ENCODE measurements at regions not wholly inside any gene's neighbourhood (a gene's known extent, or its start where the extent isn't known, plus 50 kb on each side); places are given as distances from the start of the nearest gene placed in this dataset.
A peak's percentile ranks its signal among the peaks of the same experiment; 100 is the strongest.
"Not testable (repeated sequence)": the region's sequence is repeated elsewhere in the genome, so short reads cannot be mapped to it uniquely, and the experiment has no call there.

GRCh38 chr22:11626422-11626773, 3901.6 kb upstream of the OR11H1 start:
- peak overlapping the region; percentile 79 for H3K4me3 Mint-ChIP-seq (ENCODE audit: unreplicated experiment)
- no peaks in the 10 kb centered on the region for H3K4me1 Mint-ChIP-seq (ENCODE audit: unreplicated experiment)
- H3K36me3 Mint-ChIP-seq (ENCODE audit: low read depth, unreplicated experiment) = peaks cover 32% of the 10 kb centered on the region
- peaks cover 63% of the 10 kb centered on the region for H3K9me3 Mint-ChIP-seq (ENCODE audit: unreplicated experiment)
- no peak for DNase-seq (ENCODE audit: low spot score)
- TF ChIP-seq CTCF (IDR thresholded peaks at IDR 0.05; ENCODE audit: unreplicated experiment) = no peak
- H3K27ac Mint-ChIP-seq (ENCODE audit: unreplicated experiment) = peak overlapping the region; percentile 52
- peaks cover 40% of the 10 kb centered on the region for H3K27me3 Mint-ChIP-seq (ENCODE audit: unreplicated experiment)

GRCh38 chr22:11627036-11627435, 3901.0 kb upstream of the OR11H1 start:
- H3K36me3 Mint-ChIP-seq (ENCODE audit: low read depth, unreplicated experiment) = peaks cover 32% of the 10 kb centered on the region

GRCh38 chr22:11627436-11627797, 3900.6 kb upstream of the OR11H1 start:
- TF ChIP-seq CTCF (IDR thresholded peaks at IDR 0.05; ENCODE audit: unreplicated experiment) = no peak
- Mint-ChIP-seq H3K27me3 (ENCODE audit: unreplicated experiment) (peaks cover 32% of the 10 kb centered on the region), H3K27ac (ENCODE audit: unreplicated experiment) (peak overlapping the region; percentile 42), H3K4me1 (ENCODE audit: unreplicated experiment) (no peaks in the 10 kb centered on the region), H3K9me3 (ENCODE audit: unreplicated experiment) (peaks cover 55% of the 10 kb centered on the region), H3K36me3 (ENCODE audit: low read depth, unreplicated experiment) (peaks cover 32% of the 10 kb centered on the region), H3K4me3 (ENCODE audit: unreplicated experiment) (peak overlapping the region; percentile 59)
- DNase-seq (ENCODE audit: low spot score) = no peak

More at GRCh38 chr22:11627036-11627435, 3901.0 kb upstream of the OR11H1 start:
- Mint-ChIP-seq H3K9me3 (ENCODE audit: unreplicated experiment) (peaks cover 58% of the 10 kb centered on the region), H3K4me3 (ENCODE audit: unreplicated experiment) (peak overlapping the region; percentile 59), H3K27me3 (ENCODE audit: unreplicated experiment) (peaks cover 35% of the 10 kb centered on the region), H3K27ac (ENCODE audit: unreplicated experiment) (peak overlapping the region; percentile 42)
- not testable (repeated sequence) for H3K4me1 Mint-ChIP-seq (ENCODE audit: unreplicated experiment); DNase-seq (ENCODE audit: low spot score)

- Mint-ChIP-seq H3K36me3 (ENCODE audit: low read depth, unreplicated experiment) (peaks cover 32% of the 10 kb centered on the region), H3K27ac (ENCODE audit: unreplicated experiment) (no peak overlapping the region), H3K9me3 (ENCODE audit: unreplicated experiment) (peaks cover 53% of the 10 kb centered on the region), H3K27me3 (ENCODE audit: unreplicated experiment) (peaks cover 32% of the 10 kb centered on the region), H3K4me1 (ENCODE audit: unreplicated experiment) (no peaks in the 10 kb centered on the region), H3K4me3 (ENCODE audit: unreplicated experiment) (no peak overlapping the region)
- no peak for DNase-seq (ENCODE audit: low spot score)
- no peak for TF ChIP-seq CTCF (IDR thresholded peaks at IDR 0.05; ENCODE audit: unreplicated experiment)
These were observed 3900.0 kb upstream of the OR11H1 start for GRCh38 chr22:11627798-11628650.

- Mint-ChIP-seq H3K36me3 (ENCODE audit: low read depth, unreplicated experiment) (peaks cover 32% of the 10 kb centered on the region), H3K4me1 (ENCODE audit: unreplicated experiment) (no peaks in the 10 kb centered on the region), H3K9me3 (ENCODE audit: unreplicated experiment) (peaks cover 53% of the 10 kb centered on the region), H3K27me3 (ENCODE audit: unreplicated experiment) (peaks cover 32% of the 10 kb centered on the region), H3K4me3 (ENCODE audit: unreplicated experiment) (no peak overlapping the region), H3K27ac (ENCODE audit: unreplicated experiment) (no peak overlapping the region)
- TF ChIP-seq CTCF (IDR thresholded peaks at IDR 0.05; ENCODE audit: unreplicated experiment) = no peak
- DNase-seq (ENCODE audit: low spot score) = no peak
These were observed 3899.1 kb upstream of the OR11H1 start for GRCh38 chr22:11628651-11629511.

Measured in endothelial cell (in vitro differentiated cells).